ENCODE measurements at regions not wholly inside any gene's neighbourhood (a gene's known extent, or its start where the extent isn't known, plus 50 kb on each side); places are given as distances from the start of the nearest gene placed in this dataset.
"Not testable (repeated sequence)": the region's sequence is repeated elsewhere in the genome, so short reads cannot be mapped to it uniquely, and the experiment has no call there.

DNA sequence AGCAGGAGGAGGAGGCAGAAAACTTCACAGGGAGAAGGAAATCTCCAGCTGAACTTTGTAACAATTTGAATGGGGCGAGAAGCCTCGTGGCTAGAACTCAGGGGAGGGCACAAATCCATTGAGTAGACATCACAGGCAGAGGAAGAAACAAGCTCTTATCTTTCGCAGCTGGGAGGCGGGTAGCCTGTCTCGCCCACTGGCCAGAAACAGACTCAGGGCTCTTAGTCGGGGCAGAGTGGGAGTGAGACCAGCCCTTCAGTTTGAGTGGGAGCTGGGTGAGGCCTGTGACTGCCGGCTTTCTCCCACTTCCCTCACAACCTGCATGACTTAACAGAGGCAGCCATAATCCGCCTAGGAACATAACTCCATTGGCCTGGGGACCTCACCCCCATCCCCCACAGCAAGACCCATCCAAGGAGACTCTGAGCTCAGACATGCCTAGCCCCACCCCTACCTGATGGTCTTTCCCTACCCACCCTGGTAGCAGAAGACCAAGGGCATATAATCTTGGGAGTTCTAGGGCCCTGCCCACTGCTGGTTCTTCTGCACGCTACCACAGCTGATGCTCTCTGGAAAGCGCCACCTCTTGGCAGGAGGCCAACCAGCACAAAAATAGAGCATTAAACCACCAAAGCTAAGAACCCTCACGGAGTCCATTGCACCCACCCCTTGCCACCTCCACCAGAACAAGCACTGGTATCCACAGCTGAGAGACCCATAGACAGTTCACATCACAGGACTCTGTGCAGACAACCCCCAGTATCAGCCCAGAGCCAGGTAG, 77.8 kb upstream of the LMNTD1 start:
- TF ChIP-seq, protein P1, sequence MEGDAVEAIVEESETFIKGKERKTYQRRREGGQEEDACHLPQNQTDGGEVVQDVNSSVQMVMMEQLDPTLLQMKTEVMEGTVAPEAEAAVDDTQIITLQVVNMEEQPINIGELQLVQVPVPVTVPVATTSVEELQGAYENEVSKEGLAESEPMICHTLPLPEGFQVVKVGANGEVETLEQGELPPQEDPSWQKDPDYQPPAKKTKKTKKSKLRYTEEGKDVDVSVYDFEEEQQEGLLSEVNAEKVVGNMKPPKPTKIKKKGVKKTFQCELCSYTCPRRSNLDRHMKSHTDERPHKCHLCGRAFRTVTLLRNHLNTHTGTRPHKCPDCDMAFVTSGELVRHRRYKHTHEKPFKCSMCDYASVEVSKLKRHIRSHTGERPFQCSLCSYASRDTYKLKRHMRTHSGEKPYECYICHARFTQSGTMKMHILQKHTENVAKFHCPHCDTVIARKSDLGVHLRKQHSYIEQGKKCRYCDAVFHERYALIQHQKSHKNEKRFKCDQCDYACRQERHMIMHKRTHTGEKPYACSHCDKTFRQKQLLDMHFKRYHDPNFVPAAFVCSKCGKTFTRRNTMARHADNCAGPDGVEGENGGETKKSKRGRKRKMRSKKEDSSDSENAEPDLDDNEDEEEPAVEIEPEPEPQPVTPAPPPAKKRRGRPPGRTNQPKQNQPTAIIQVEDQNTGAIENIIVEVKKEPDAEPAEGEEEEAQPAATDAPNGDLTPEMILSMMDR (IDR thresholded peaks at IDR 0.05) = not testable (repeated sequence)
- not testable (repeated sequence) for TF ChIP-seq POLR2A (IDR thresholded peaks at IDR 0.05)

Measured in testis (tissue), 2 donors.